GM19328 (cell line): ENCODE measurements at regions not wholly inside any gene's neighbourhood (a gene's known extent, or its start where the extent isn't known, plus 50 kb on each side); places are given as distances from the start of the nearest gene placed in this dataset.
"Not testable (repeated sequence)": the region's sequence is repeated elsewhere in the genome, so short reads cannot be mapped to it uniquely, and the experiment has no call there.

Source experiments
- ATAC-seq: cut with Tn5 transposase; IDR thresholded peaks from one replicate; pipeline ENCODE4 v1.9.1; 2021; ENCODE audit warnings: mild to moderate bottlenecking, moderate library complexity; ENCODE audit not compliant: unreplicated experiment

DNA sequence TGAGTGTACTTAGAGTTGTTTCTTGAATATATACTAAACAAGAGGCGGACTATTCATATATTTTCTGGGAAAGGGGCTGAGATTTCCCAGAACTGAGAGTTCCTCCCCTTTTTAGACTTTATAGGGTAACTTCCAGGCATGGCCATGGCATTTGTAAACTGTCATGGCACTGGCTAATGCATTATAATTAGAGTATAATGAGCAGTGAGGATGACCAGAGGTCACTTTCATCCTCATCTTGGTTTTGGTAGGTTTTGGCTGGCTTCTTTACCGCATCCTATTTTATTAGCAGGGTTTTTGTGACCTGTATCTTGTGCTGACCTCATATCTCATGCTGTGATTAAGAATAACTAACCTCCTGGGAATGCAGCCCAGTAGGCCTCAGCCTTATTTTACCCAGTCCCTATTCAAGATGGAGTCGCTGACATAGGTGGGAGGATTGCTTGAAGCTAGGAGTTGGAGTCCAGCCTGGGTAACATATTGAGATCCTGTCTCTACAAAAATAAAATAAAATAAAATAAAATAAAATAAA is 91.4 kb downstream of the MOBP start:
- ATAC-seq = no peak

DNA sequence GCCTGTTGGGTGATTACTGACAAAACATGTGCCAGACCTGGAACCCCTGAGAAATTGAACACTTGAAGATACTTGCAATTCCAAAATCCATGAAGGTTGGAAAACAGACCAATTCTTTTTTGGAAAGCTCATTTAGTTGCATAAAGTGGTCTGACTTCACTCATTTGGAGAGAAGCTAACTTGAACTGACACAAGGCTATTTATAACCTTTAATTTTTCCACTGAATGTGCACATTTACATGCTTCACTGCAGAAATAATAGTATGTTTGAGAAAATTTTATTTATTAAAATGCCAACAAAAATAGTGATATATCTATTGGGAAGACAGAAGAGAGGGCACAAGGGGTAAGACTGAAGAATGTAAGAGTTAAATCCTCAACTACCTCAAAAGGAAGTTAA is 92.1 kb downstream of the MOBP start:
- no peak for ATAC-seq

DNA sequence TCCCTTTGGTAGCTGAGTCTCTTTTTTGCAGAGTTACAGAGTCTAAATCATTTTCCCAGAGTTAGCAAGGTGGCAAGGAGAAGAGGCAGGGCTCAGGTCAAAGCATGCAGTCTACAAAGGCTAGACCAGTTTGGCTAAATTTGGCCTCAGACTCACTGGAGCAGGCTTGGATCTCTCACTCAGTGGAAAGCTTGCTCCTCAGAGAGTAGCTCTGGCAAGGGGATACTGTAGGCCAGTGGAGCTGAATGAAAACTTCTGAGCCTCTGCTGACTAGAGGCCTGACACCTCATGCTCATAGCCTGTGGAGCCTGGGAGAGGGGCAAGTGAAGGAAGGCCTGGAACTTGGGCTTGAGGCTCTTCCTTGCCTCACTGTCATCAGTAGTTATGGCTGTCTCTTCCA is 101.0 kb downstream of the MOBP start:
- ATAC-seq = no peak

GRCh38 chr3:39569095-39569494 is 101.6 kb downstream of the MOBP start:
- ATAC-seq = no peak

- no peak for ATAC-seq
These were observed 105.9 kb downstream of the MOBP start for GRCh38 chr3:39573392-39573791.

DNA sequence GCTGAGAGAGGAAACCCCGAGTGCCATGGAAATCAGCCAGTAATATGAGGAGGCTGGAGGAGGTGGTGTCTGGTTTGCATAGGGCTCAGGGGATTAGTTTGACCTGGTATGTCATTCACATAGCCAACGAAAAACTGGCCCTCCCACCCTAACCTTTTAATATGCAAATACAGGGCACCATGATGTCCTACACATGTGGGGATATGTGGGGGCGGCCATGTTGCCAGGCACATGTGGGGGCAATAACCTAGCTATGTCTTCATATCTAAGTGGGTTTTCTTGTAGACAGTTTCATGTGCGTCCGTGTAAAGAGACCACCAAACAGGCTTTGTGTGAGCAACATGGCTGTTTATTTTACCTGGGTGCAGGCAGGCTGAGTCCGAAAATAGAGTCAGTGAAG is 110.1 kb downstream of the MOBP start:
- ATAC-seq = no peak

- not testable (repeated sequence) for ATAC-seq
These were observed 118.7 kb downstream of the MOBP start for GRCh38 chr3:39586215-39586614.

- no peak for ATAC-seq
These were observed 119.6 kb downstream of the MOBP start for GRCh38 chr3:39587113-39587512.

- no peak for ATAC-seq
These were observed 123.3 kb downstream of the MOBP start for GRCh38 chr3:39590806-39591205.

DNA sequence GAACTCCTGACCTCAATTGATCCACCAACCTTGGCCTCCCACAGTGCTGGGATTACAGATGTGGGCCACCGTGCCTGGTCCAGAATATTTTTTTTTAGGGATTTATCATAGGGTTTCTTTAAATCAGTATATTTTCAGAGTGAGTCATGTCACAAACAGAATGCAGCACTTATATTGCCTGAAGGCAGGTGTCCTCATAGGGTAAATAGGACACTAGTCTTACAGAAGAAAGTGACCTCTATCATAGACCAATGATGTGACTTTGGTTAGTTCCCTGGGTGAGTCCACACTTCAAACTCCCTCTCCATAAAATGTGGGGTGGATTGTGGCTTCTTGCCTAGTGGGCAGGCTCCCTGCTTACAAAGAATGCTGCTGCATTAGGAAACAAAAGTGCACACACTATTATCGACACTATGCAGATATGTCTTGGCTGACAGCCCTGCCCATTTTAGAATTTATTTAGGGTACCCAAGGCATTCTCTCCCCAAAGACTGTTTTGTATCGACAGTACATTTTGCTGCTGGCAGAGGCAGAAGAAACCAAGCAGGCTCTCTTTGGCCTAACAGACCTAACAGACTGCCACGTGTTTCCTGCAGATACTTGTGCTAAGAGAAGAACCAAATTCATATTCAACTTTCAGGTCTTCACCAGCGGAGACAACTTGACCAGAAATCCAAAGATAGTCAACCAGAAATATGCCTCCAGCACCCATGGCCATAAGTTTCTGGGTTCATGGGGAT is 125.0 kb downstream of the MOBP start:
- no peak for ATAC-seq

- ATAC-seq = no peak
These were observed 125.9 kb downstream of the MOBP start for GRCh38 chr3:39593341-39593740.

GRCh38 chr3:39601241-39601640 is 133.8 kb downstream of the MOBP start:
- no peak for ATAC-seq

- no peak for ATAC-seq
These were observed 138.4 kb downstream of the MOBP start for GRCh38 chr3:39605837-39606236.

DNA sequence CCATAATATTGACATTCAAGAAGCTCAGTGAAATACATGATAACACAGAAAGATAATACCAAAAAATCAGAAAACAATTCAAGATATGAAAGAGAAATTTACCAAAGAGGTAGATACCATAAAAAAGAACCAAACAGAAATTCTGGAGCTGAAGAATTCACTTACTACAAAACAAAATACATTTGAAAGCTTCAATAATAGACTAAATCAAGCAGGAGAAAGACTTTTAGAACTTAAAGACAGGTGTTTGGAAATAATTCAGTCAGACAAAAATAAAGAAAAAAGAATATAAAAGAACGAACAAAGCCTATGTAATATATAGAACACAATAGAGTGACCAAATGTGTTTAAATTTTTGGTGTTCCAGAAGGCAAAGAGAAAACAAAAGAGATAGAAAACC is 158.7 kb downstream of the MOBP start:
- no peak for ATAC-seq

GRCh38 chr3:39631136-39631535 is 163.7 kb downstream of the MOBP start:
- no peak for ATAC-seq

- ATAC-seq = no peak
These were observed 170.3 kb downstream of the MOBP start for GRCh38 chr3:39637807-39638206.

DNA sequence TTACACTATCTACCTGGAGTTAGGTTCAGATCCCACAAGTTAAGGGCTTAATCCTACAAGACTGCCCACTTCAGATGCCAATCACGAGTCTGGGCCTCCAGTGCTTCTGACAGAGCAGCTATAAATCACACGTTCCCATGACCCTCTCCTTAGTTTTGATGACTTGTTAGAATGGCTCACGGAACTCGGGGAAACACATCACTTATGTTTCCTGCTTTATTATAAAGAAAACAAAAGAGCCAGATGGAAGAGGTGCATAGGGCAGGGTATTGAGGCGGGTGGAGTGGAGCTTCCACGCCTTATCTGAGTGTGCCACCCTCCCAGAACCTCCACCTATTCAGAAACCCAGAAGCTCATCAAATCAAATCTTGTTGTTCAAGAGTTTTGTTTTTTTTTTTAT is 170.8 kb downstream of the MOBP start:
- no peak for ATAC-seq

GRCh38 chr3:39639344-39640236 is 169.8 kb upstream of the MYRIP start:
- ATAC-seq = no peak

DNA sequence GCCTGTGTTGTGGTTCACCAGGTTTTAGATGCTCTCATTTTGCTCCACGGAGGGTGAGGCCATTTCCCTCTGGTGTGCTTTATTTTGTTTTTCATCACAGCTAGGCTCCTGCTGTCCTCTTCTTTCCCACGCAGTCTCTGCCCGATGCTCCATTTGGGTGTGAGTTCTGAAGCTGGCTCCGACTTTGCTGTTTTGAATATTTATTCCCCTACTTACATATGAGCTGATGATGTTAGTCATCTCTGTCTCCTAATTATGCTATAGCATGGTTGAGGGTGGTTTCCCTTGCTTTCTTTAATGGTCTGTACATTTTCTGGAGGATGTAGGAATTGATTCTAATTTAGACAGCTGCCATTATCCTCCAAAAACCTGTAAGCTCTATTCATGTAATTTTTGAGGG is 168.1 kb upstream of the MYRIP start:
- ATAC-seq = no peak

DNA sequence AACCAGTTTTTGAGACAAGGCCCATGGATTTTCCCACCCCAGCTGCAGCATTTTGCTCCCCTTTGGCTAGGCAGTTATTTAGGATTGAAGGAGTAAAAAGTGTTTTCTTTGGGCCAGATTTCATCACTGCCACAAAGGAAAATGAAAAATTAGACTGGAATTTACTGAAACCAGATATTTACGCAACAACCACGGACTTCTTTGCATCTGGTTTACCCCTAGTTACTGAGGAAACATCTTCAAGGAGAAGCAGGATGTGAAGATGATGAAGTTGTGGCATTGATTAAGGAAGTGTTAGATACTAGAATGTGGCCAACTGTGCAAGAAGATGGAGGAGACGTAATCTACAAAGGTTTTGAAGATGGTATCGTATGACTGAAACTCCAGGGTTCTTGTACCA is 165.2 kb upstream of the MYRIP start:
- no peak for ATAC-seq

GRCh38 chr3:39651256-39651655 is 158.2 kb upstream of the MYRIP start:
- ATAC-seq = not testable (repeated sequence)
